ENCODE measurements at regions not wholly inside any gene's neighbourhood (a gene's known extent, or its start where the extent isn't known, plus 50 kb on each side); places are given as distances from the start of the nearest gene placed in this dataset.
"Not testable (repeated sequence)": the region's sequence is repeated elsewhere in the genome, so short reads cannot be mapped to it uniquely, and the experiment has no call there.

DNA sequence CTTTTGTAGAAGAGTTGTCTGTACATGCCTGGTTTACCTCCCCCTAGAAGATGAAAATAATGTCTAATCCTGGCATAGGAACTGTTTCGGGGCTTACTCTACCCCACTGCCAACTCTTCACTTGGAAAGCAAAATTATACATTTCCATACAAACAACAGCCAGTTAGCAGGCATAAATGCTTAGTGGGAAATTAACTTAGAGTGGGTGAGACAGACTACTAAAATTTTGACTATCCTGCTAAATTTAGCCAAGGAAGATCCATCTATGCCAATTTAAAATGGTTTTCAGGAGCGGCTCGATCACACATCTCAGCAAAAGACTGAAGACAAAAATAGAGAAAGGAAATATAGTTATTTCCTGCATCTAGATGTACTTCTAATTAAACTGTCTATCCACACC lies 221.2 kb downstream of the TPBG start:
- FAIRE-seq = no peak

DNA sequence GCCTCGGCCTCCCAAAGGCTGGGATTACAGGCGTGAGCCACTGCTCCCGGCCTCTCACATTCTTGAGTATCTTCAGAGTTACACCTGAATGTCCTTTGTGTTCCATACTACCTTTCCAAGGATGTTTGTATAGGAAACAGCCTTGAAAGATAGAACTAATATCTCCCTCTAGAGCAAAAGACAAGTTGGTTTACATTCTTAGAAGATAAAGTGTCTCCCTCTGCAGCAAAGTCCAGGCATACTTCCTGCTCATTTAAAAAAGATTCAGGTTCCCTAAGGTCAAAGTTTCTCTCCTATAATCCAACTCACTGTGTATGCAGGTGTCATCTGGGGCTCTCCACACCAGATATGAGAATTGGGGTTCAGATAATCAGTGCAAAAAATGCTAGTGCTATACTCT lies 224.4 kb downstream of the TPBG start:
- no peak for FAIRE-seq

DNA sequence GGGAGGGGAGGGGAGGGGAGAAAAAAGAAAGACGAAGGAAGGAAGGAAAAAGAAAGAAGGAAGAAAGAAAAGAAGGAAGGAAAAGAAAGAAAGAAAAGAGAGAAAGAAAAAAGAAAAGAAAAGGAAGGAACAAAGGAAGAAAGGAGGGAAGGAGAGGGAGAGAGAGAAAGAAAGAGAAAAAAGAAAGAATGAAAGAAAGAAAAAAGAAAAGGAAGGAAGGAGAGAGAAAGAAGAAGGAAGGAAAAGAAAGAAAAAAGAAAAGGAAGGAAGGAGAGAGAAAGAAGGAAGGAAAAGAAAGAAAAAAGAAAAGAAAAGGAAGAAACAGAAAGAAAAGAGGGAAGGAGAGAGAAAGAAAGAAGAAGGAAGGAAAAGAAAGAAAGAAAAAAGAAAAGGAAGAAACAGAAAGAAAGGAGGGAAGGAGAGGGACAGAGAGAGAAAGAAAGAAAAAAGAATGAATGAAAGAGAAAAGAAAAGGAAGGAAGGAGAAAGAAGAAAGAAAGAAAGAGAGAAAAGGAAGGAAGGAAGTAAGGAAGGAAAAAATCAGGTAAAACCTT lies 225.3 kb downstream of the TPBG start:
- FAIRE-seq = no peak

DNA sequence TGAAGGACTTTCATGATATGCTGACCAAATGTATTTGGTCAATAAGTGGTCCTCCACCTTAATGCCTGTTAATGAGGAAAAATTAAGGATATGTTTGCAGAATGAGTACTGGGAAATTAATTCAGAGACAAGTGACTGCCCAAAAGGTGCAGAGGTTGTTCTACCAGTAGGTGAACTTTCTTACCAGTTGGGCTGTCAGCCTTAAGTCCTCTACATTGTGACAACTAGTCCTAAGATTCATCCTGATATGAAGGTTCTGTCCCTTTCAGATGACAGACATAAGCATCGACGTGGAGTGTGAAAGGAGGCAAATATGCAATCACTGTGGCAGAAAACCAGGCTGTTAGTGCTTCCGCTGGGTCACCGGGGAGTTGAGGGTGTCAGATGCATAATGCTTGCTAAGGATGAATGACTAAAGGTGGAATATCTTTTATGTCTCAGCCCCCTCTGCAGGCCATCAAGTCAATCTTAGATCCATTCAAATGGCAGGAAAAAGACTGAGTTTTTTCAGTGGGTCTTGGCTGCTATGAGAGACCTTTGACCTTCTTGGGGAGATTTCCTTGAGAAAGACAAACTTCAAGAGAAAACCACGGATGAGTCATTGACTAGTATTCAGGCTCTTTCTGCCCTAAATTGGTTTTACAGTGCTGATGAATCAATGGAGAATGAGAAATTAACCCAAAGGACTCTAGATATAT lies 226.0 kb downstream of the TPBG start:
- FAIRE-seq = no peak

DNA sequence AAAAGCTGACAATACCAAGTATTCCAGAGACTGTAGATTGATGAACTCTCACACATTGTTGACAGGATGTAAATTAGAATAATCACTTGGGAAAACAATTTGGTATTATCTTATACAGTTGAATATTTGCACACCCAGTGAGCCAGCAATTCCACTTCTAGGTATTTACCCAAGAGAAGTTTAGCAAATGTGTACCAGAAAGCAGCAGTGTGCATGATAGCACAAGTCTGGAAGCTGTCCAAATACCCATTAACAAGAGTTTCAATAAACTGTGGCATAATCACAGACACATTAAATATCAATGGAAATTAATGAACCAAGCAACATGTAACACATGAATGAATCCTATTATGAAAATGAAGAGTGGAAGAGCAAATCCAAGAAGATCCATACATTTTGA lies 233.6 kb downstream of the TPBG start:
- no peak for FAIRE-seq

DNA sequence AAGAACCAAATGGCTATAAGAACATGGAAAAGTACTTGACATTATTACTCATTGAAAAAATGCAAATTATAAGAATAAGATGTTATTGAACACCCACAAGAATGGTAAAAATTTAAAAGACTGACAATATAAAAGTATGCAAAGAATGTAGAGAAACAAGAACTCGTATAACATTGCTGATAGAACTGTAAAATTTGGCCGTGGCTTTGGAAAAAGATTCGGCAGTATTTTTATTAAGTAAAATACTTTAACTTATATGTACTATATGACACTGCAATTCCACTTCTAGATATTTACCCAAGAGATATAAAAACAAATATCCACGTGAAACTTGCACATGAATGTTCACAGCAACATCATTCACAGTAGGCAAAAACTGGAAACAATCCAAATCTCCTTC lies 239.2 kb downstream of the TPBG start:
- no peak for FAIRE-seq

DNA sequence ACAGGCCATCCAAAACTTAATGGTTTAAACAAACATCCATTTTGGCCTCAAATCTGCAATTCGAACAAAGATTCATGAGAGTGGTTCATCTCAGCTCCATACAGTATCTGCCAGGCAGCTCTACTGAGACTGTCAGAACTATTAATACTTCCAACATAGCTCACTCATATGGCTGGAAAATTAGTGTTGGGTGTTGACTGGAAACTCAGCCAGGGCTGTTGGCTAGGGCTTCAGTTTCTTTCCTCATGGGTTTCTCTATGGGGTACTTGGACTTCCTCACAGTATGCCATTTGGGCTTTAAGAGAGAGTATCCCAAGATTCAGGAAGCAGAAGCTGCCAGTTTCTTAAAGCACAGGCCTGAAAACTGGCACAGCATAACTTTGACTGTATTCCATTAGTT lies 240.3 kb downstream of the TPBG start:
- no peak for FAIRE-seq

DNA sequence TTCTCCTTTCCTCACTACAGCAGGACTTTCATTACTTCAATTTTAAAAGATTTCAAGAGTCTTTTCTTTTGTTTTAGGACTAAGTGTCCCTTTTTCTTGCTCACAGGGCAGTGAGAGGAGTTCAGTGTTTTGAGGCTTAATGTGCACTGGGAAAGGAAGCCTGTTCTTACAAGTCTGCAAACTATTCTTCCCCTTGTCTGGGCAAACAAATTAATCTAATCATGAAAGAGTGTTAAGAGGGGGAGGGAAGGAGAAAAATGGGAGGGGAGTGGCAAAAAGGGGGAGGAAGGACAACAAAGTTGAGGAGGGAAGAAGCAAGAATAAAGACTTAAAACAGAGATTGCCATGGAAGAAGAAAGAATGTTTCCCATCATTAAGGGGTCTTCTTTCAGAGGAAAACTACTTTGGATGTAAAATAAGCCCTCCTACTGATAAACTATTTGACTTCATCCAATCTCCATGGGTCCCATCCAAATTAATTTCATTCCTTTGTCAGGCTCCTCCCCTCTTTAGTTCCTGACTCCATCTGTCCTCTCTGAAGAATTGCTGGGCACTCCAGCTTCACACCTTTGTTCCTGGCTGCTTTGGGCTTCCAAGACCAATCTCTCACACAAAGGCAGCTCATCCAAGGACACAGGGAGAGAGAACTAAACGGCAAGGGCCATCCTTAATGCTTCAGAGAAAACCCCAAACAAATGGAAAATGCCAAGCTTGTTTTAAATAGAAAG lies 244.5 kb downstream of the TPBG start:
- no peak for FAIRE-seq

DNA sequence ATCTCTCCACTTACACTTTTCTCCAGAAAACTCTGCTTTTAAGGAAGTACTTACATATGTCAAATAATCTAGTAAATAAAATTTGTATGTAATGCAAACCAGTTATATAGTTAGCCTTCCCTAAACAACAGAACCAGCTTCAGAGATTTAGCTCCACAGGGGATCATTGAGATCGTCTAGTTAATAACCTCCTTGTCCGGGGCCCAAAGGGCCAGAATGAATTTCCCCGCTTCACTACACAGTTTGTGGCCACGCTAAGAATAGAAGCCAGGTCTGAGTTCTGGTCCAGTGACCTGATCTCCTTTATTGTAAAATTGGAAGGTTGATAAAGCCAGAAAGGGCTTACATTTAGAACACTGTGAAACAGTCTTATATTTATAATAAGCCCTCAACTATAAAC lies 245.2 kb downstream of the TPBG start:
- no peak for FAIRE-seq

DNA sequence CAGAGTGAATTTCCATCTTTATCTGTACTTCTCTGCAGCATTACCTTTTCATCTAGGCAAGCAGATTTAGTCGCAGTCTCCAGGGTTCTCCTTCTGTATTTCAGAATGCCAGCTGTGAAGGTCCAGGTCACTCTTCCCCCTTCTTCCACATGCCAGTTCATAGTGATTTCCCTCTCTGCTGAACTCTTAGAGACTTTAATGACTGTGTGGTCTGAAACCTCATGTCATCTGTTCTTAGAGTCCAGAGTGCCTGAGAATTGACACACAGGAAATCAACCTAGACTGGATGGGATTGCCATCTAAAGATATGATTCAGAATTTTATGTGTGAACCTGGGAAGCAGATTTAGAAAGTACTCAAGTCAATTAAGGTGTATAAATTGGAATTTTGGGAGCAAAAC lies 248.1 kb downstream of the TPBG start:
- no peak for FAIRE-seq

DNA sequence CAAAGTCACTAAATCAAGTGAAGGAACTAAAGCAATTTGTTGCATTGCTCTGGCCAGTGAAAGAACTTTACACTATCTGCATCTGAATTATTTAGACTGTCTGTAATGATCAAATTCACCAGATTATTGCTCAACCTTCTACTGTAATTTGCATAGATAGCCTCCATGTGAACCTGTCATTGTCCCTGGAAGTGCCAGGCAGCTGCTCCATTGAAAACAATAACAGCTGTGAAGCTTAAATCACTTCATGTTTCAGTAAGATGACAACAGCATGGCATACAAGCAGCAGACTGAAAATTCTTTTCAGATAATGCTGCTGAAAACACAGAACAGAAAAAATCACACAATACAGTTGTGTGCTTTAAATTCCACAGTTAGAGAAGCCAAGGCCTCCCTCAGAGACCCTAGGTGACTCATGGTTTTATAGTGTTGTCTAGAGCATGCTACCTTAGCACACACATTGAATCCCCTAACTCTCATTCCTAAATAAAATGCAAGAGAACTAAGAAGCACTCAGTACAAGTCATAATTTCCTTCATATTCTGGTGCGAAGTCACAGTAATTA lies 248.9 kb downstream of the TPBG start:
- FAIRE-seq = no peak

DNA sequence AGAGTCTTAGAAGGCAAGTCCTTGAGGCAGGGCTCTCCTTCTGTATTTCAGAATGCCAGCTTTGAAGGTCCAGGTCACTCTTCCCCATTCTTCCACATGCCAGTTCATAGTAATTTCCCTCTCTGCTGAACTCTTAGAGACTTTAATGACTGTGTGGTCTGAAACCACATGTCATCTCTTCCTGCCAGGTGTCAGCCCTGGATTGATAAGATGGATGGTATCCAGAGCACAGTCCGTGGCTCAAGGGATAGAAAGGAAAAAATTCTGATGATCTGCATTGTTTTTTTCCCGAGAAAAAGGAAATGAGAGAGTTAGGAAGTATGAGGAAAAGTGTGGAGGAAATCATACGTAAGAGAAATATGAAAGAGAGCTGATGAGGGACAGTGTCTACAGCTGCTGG lies 250.9 kb downstream of the TPBG start:
- no peak for FAIRE-seq

DNA sequence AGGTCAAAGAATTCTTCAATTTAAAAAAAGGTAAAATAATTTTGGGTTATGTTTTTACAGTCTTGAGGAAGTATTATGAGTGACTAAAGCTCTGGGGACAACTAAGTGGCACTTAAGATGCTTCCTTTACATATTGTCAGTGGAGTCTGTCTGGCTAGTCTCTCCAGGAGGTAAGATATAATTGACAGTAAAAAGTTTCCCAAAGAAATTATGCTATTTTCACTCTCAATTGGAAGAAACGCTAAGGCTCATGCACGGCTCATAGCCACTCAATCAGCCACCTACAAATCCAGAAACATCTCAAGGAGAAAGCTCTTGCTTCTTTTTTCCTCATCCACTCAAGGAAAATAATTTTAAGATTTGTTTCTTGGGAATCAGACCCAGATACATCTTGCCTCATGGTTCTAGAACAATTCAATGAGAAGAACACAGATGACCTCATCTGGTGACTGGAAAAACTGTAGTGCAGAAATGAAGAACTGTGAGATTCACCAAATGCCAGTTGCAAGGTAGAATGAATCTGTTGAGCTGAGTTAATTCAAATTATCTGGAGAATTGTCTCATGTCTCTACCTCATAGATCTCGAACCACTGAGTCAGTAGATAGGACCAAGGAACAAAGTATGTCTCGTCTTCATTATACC lies 252.9 kb downstream of the TPBG start:
- no peak for FAIRE-seq

DNA sequence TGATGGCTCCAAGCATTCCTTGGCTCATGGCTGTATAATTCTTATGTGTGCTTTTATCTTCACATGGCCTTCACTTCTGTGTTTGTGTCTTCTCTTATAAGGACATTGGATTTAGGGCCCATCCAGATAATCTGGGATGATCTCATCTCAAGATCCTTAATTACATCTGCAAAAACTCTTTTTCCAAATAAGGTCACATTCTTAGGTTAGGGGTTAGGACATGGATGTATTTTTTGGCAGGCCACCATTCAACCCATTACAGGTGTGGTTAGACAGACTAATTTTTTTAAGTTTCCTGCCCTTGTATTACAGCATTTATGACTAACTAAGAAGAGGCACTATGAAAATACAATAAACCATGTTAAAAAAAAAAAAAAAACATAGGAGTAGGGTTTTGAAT lies 254.0 kb downstream of the TPBG start:
- FAIRE-seq = no peak

DNA sequence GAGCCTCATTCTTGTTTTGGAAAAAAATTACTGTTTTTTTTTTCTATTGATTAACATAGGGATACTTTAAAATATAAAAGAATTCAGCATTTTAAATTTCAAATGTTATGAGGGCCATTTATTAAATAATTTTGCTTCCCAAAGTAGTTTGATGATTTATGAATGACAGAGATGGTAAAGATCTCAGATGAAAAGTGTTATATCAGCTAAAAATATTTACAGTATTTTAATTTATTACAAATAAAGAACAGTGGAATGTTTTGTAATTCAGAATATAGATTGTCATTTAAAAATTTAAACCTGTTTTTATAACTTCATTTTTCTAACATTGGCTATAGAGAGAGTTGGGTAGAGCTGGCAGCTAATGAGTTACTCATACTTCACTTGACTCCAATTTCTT lies 256.0 kb downstream of the TPBG start:
- FAIRE-seq = no peak

DNA sequence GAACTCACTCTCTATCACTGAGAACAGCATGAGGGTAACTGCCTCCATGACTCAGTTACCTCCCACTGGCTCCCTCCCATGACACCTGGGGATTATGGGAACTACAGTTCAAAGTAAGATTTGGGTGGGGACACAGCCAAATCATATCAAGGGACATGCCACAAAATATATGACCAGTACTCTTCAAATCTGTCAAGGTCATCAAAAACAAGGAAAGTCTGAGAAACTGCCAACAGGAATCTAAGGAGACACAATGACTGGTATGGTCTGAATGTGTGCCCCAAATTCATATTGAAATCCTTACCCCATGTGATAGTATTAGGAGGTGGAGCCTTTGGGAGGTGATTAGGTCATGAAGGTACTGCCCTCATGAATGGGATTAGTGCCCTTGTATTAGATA lies 258.8 kb downstream of the TPBG start:
- no peak for FAIRE-seq

DNA sequence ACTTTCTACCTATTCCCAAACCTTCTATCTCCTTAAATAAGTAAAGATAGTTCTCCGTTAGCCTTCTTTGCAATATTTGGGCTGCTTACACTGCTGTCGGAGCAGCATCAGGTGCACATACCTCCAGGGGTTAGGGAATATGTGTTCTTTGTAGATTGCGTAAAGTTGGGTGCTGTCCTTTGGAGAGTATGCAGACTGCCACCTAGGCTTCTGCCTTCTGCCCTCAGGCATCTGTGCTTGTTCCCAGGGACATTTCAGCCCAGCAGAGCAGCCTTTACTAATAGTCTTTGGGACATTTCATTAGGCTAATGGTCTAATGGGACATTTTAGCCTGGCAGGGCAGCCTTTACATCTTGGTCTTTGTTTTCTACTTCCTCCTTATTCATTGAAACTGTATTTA lies 260.6 kb downstream of the TPBG start:
- FAIRE-seq = no peak

DNA sequence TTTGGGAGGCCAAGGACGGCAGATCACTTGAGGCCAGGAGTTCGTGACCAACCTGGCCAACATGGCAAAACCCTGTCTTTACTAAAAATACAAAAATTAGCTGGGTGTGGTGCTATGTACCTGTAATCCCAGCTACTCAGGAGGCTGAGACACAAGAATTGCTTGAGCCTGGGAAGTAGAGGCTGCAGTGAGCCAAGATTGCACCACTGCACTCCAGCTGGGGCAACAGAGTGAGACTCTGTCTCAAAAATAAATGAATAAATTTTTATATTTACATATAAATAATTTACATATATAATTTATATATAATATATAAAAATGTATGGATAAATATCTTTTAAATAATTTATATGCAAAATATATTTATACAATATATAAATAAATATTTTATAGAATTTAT lies 263.3 kb downstream of the TPBG start:
- not testable (repeated sequence) for FAIRE-seq

DNA sequence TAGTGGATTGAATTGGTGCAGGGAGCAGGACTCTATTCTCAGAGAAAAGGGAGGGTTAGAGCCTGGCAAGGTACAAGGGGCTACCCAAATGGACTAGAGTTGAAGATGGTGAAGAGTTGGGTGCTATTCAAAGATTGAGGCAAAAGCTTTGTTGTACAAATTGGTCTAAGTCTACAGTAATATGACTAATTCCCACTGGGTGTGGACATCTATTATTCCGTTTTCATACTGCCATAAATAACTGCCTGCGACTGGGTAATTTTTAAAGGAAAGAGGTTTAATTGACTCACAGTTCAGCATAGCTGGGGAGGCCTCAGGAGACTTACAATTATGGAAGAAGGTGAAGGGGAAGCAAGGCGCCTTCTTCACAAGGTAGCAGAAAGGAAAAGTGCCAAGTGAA lies 266.3 kb downstream of the TPBG start:
- FAIRE-seq = no peak

DNA sequence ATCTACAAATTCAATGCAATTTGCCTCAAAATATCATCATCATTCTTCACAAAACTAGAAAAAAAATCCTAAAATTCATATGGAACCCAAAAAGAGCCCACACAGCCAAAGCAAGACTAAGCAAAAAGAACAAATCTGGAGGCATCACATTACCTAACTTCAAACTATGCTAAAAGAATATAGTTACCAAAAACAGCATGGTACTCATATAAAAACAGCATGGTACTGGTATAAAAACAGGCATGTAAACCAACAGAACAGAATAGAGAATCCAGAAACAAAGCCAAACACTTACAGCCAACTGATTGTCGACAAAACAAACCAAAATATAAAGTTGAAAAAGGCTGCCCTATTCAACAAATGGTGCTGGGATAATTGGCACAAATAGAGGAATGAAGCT lies 278.1 kb downstream of the TPBG start:
- no peak for FAIRE-seq

DNA sequence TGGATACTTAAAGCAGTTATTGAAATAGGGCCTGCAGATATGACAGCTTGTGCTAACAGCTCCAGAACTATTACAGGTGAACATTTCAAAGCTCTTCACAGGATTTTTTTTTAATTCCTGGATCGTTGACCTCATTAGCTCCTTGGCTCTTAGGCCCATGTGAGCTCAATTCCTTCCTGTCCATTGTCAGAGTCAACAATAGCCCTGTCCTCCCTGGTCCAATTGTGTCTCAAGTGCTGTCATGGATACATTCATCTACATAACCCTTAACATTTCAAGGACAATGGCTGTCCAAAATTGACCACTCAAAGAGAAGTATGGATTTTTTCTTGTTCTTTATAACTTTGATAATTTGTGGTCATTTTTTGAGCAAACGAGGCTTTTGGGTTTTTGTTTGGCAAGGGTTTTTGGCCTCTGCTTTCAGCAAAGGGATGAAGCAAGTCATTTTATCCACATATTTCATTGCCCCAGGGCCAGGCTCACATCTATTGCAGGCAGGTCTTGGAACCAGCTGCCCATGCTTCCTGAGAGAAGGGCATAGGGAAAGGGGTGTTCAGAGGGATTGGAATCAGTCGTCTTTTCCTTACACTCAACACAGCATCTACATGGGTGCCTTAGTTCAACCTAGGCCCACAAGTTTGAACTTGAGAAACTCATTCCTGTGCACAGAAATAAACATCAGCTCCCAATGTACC lies 282.1 kb downstream of the TPBG start:
- FAIRE-seq = no peak

DNA sequence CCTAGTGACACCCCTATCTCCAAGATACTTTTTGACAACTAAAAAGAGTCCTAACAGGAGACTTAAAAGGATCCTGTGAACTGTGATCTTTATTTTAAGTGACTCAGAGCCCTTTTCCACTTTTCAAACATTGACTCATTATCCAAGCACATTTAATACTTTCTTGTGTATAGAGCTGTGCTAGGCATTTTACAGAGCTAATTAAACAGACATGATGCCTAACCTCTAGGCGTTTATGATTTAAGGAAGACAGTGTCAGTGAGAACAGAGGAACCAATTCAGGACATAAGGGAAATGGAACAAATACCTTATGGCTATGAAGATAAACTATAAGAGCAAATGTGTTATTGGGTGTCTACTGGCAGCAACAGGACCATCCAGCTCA lies 282.6 kb downstream of the TPBG start:
- no peak for FAIRE-seq

DNA sequence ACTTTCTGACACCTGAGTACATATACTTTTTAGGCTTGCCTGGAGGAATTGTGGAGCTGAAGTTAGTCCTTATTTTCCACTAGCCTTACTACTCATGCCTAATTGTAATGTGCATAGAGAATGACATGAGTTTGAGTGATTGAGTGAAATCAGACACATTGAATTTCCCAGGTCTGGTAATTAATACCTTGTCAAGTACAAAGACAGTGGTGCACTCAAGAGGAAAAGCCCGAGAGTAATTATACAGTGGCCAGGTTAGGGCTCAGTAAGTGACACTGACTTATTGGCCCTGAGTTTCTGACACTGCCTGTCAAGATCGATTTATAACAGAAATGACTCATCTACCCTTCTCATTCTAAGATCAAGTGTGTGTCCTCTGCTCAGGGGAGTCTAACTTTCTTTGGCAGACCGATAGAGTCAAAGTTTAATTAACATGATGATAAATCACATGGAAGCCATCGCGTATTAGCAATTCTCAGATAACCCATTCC lies 288.3 kb downstream of the TPBG start:
- no peak for FAIRE-seq

Data from colon (tissue), 2 donors.